ENCODE measurements at regions not wholly inside any gene's neighbourhood (a gene's known extent, or its start where the extent isn't known, plus 50 kb on each side); places are given as distances from the start of the nearest gene placed in this dataset.

- no peak overlapping the region for H2BK5ac ChIP-seq (ENCODE audit: insufficient read length, low read length)
- peaks cover 32% of the 10 kb centered on the region in 2 experiments for H3K4me1 Mint-ChIP-seq
- H3K4me2 ChIP-seq (ENCODE audit: insufficient read depth, insufficient read length, low read length), result no peak overlapping the region
- H3K23ac ChIP-seq (ENCODE audit: insufficient read length, low read depth, low read length), result no peak overlapping the region
- peaks cover 6% of the 10 kb centered on the region; the same call in 1 of the 2 replicates for H3K4me1 ChIP-seq (ENCODE audit: insufficient read depth, low read length)
- WGBS (ENCODE audit: extremely low coverage, insufficient read length, low lambda C conversion rate), result no CpG with 5 or more reads among the region's 1 CpG
- H4K8ac ChIP-seq (replicated peaks; ENCODE audit: insufficient read length, low read depth, low read length), result no peak overlapping the region
- H2AFZ ChIP-seq (ENCODE audit: low read length), result no peak overlapping the region
- no peak overlapping the region for H2BK12ac ChIP-seq (ENCODE audit: insufficient read length, low read depth, low read length)
- H3K27me3 Mint-ChIP-seq (ENCODE audit: low read depth), result peaks cover 3% of the 10 kb centered on the region
- no peak overlapping the region for H3K4ac ChIP-seq (ENCODE audit: low read depth, low read length)
- H2BK20ac ChIP-seq (ENCODE audit: low read depth, low read length, poor library complexity, severe bottlenecking), result no peak overlapping the region
- no peaks in the 10 kb centered on the region for H3K23me2 ChIP-seq (ENCODE audit: insufficient read length, low read depth, low read length, poor library complexity, severe bottlenecking)
- no peak overlapping the region for H3K9ac ChIP-seq (ENCODE audit: extremely low read depth, insufficient read length, low read length)
- no peak overlapping the region for H4K91ac ChIP-seq (ENCODE audit: insufficient read length, low read depth, low read length)
- H3K36me3 Mint-ChIP-seq (ENCODE audit: insufficient read depth in 1 of 3, low read depth in 3 of 3), result no peaks in the 10 kb centered on the region
- no peak overlapping the region for H2BK120ac ChIP-seq (ENCODE audit: low read depth, low read length, poor library complexity, severe bottlenecking)
- H3T11ph ChIP-seq (ENCODE audit: low read length), result no peak overlapping the region
- H2AK5ac ChIP-seq (ENCODE audit: insufficient read length, low read length), result no peak overlapping the region
- peaks cover 0 to 1% of the 10 kb centered on the region in 2 experiments; a peak in 1 of 5 replicates for H3K9me3 Mint-ChIP-seq
- no peak overlapping the region for H3K18ac ChIP-seq (ENCODE audit: insufficient read length, low read depth, low read length)
- H2BK15ac ChIP-seq (ENCODE audit: low read depth, low read length), result no peak overlapping the region
- H3K27ac Mint-ChIP-seq, result no peak overlapping the region
- no peak for DNase-seq
- H4K20me1 ChIP-seq (ENCODE audit: control insufficient read depth, insufficient read depth, insufficient read length), result no peaks in the 10 kb centered on the region
- no peaks in the 10 kb centered on the region for H3K79me2 ChIP-seq (ENCODE audit: insufficient read depth, low read length)
- H3K27ac ChIP-seq (ENCODE audit: insufficient read length, low read depth, low read length), result no peak overlapping the region
- TF ChIP-seq CTCF (conservative IDR thresholded peaks at IDR 0.05), result no peak
- no peak overlapping the region for H3K4me3 Mint-ChIP-seq
- H4K5ac ChIP-seq (ENCODE audit: insufficient read length, low read depth, low read length), result no peak overlapping the region
- H3K56ac ChIP-seq (ENCODE audit: insufficient read length, low read depth, low read length), result no peak overlapping the region
- H3K79me1 ChIP-seq (ENCODE audit: insufficient read depth, low read depth, low read length, poor library complexity, severe bottlenecking), result no peaks in the 10 kb centered on the region
- H3K27me3 ChIP-seq (ENCODE audit: insufficient read depth, low read length), result no peaks in the 10 kb centered on the region
- H3K9me3 ChIP-seq (ENCODE audit: control insufficient read depth, low read depth, low read length), result no peaks in the 10 kb centered on the region
- no peak overlapping the region for H3K14ac ChIP-seq (ENCODE audit: insufficient read depth, low read length)
These were observed 179.2 kb downstream of the ZNF281 start for GRCh38 chr1:200230671-200231070.

Measured in H9 (cell line).